ENCODE measurements at regions not wholly inside any gene's neighbourhood (a gene's known extent, or its start where the extent isn't known, plus 50 kb on each side); places are given as distances from the start of the nearest gene placed in this dataset.

- 90 to 96% methylated on average over 5 of the region's 5 CpGs for WGBS, 2 donors (ENCODE audit: low coverage in 1 of 2)
- in situ Hi-C loops (cut with MboI; ENCODE audit: low pct_ligation_motif_present in 1 of 4, low pct_unique_long_range_greater_than_20kb in 1 of 4, low sequenced_read_pairs in 3 of 4), result no loop called here
- TF ChIP-seq POLR2A (IDR thresholded peaks at IDR 0.05), result no peak
- TF ChIP-seq EP300 (IDR thresholded peaks at IDR 0.05; ENCODE audit: low read depth), result no peak
- TF ChIP-seq CTCF (IDR thresholded peaks at IDR 0.05), result no peak
- TF ChIP-seq POLR2AphosphoS5 (IDR thresholded peaks at IDR 0.05), result no peak
Measured at GRCh38 chr7:117973975-117974374, 100.7 kb upstream of the CTTNBP2 start.

GRCh38 chr7:117974891-117975290, 101.7 kb upstream of the CTTNBP2 start:
- Histone ChIP-seq H3K9me3 (no peaks in the 10 kb centered on the region), H3K4me1 (no peaks in the 10 kb centered on the region), H3K27me3 (no peaks in the 10 kb centered on the region), H3K27ac (no peak overlapping the region), H3K4me3 (no peak overlapping the region), H3K36me3 (no peaks in the 10 kb centered on the region)
- no peak for TF ChIP-seq POLR2A (IDR thresholded peaks at IDR 0.05)
- no peak for TF ChIP-seq CTCF (IDR thresholded peaks at IDR 0.05)
- no peak for TF ChIP-seq POLR2AphosphoS5 (IDR thresholded peaks at IDR 0.05)
- no peak for TF ChIP-seq EP300 (IDR thresholded peaks at IDR 0.05; ENCODE audit: low read depth)
- no peak for DNase-seq
- intact Hi-C loops (cut with DNase I; ENCODE audit: low total_unique reads) (no loop called here), in situ Hi-C loops (cut with MboI; ENCODE audit: low pct_ligation_motif_present in 1 of 4, low pct_unique_long_range_greater_than_20kb in 1 of 4, low sequenced_read_pairs in 3 of 4) (no loop called here)
- WGBS, 2 donors (ENCODE audit: low coverage in 1 of 2), result 69 to 88% methylated on average over 2 of the region's 2 CpGs

More at GRCh38 chr7:117973975-117974374, 100.7 kb upstream of the CTTNBP2 start:
- Histone ChIP-seq H3K4me3 (no peak overlapping the region), H3K4me1 (no peaks in the 10 kb centered on the region), H3K36me3 (no peaks in the 10 kb centered on the region), H3K27ac (no peak overlapping the region), H3K9me3 (no peaks in the 10 kb centered on the region), H3K27me3 (no peaks in the 10 kb centered on the region)
- no peak for DNase-seq
- intact Hi-C loops (cut with DNase I; ENCODE audit: low total_unique reads), result no loop called here

GRCh38 chr7:117975476-117975875, 102.2 kb upstream of the CTTNBP2 start:
- 56 to 82% methylated on average over 1 of the region's 1 CpG for WGBS, 2 donors (ENCODE audit: low coverage in 1 of 2)
- in situ Hi-C loops (cut with MboI; ENCODE audit: low pct_ligation_motif_present in 1 of 4, low pct_unique_long_range_greater_than_20kb in 1 of 4, low sequenced_read_pairs in 3 of 4), result no loop called here

GRCh38 chr7:117979954-117980497, 106.8 kb upstream of the CTTNBP2 start:
- peaks cover 0 to 13% (median 9%) of the 10 kb centered on the region in 4 donors for H3K4me1 ChIP-seq
- no peak for DNase-seq
- H3K36me3 ChIP-seq, result no peaks in the 10 kb centered on the region
- WGBS, 2 donors (ENCODE audit: low coverage in 1 of 2), result 76 to 92% methylated on average over 4 of the region's 4 CpGs
- intact Hi-C loops (cut with DNase I; ENCODE audit: low total_unique reads), result no loop called here
- TF ChIP-seq POLR2A (IDR thresholded peaks at IDR 0.05), result no peak
- H3K27me3 ChIP-seq, result no peaks in the 10 kb centered on the region
- no peak overlapping the region for H3K4me3 ChIP-seq
- in situ Hi-C loops (cut with MboI; ENCODE audit: low pct_ligation_motif_present in 1 of 4, low pct_unique_long_range_greater_than_20kb in 1 of 4, low sequenced_read_pairs in 3 of 4), result no loop called here
- H3K27ac ChIP-seq, result no peak overlapping the region
- H3K9me3 ChIP-seq, result no peaks in the 10 kb centered on the region

More at GRCh38 chr7:117975476-117975875, 102.2 kb upstream of the CTTNBP2 start:
- DNase-seq, result no peak
- no peaks in the 10 kb centered on the region for H3K36me3 ChIP-seq
- no peak for TF ChIP-seq CTCF (IDR thresholded peaks at IDR 0.05)
- no peak for TF ChIP-seq EP300 (IDR thresholded peaks at IDR 0.05; ENCODE audit: low read depth)
- TF ChIP-seq POLR2AphosphoS5 (IDR thresholded peaks at IDR 0.05), result no peak
- no peak for TF ChIP-seq POLR2A (IDR thresholded peaks at IDR 0.05)
- no peak overlapping the region for H3K4me3 ChIP-seq
- H3K27ac ChIP-seq, result no peak overlapping the region
- intact Hi-C loops (cut with DNase I; ENCODE audit: low total_unique reads), result no loop called here
- no peaks in the 10 kb centered on the region for H3K27me3 ChIP-seq
- H3K4me1 ChIP-seq, result no peaks in the 10 kb centered on the region
- no peaks in the 10 kb centered on the region for H3K9me3 ChIP-seq
